Dedifferentiated amniotic fluid mesenchymal stem cell (primary cell): ENCODE measurements at regions not wholly inside any gene's neighbourhood (a gene's known extent, or its start where the extent isn't known, plus 50 kb on each side); places are given as distances from the start of the nearest gene placed in this dataset.

ENCODE experiments used
- DNase-seq: peaks from one replicate; pipeline ENCODE4 v3.0.0-alpha.2; 2016; ENCODE audit errors: extremely low spot score

DNA sequence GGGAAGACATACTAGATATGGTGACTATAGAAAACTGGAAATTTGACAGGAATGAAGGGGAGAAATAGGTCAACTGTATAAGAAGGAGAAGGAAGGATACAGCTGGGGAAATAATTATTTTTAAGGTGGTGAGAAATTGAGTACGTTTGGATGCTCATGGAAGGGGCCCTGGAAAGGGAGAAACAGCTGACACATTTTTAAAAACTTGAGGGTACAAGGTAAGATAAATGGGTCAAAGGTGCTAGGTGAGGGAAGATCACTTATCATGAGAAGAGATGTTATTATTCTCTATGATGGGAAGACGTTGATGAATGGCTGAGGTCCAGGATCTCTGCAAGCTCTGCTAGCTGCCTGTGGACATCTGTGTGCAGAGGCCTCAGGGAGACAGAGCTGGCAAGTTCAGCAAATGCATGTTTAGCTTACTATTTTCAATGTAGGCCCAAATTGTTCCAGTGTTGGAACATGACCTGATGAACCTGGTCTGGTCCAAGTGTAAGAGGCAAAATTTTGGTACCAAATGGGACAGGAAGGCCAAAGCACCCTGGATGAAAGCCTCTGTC lies 181.7 kb downstream of the MTRR start:
- no peak for DNase-seq

- no peak for DNase-seq
Observed at GRCh38 chr5:8053270-8053669, 184.3 kb downstream of the MTRR start.

- no peak for DNase-seq
Observed at GRCh38 chr5:8057769-8058168, 188.8 kb downstream of the MTRR start.

DNA sequence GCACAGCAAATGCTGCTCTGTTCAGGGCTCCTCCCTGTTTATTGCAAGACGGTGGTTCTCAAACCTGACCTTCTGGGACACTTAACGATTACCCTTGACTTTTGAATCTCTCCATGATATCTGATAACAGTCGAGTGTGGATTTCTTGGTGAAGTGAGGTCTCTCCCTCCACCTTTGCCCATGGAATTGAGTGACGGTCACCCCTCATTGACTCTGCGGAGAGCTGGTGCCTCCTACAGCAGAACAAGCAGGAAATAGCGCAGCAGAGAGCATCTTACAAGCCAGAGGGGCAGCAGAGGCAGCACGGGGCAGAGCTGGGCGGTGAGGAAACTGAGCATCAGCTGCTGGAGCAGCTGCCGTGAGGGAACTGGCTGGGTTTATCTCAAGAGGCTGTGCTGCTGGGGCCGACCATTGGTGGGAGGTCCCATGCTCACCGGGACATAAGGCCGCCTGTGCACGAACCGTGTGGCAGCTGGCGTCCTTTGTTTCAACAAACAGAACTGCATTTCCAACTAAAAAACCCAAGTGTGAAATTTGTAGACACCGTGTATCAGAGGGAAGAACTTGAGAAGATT lies 189.8 kb downstream of the MTRR start:
- DNase-seq = no peak

- DNase-seq = no peak
Observed at GRCh38 chr5:8059337-8059736, 190.4 kb downstream of the MTRR start.

DNA sequence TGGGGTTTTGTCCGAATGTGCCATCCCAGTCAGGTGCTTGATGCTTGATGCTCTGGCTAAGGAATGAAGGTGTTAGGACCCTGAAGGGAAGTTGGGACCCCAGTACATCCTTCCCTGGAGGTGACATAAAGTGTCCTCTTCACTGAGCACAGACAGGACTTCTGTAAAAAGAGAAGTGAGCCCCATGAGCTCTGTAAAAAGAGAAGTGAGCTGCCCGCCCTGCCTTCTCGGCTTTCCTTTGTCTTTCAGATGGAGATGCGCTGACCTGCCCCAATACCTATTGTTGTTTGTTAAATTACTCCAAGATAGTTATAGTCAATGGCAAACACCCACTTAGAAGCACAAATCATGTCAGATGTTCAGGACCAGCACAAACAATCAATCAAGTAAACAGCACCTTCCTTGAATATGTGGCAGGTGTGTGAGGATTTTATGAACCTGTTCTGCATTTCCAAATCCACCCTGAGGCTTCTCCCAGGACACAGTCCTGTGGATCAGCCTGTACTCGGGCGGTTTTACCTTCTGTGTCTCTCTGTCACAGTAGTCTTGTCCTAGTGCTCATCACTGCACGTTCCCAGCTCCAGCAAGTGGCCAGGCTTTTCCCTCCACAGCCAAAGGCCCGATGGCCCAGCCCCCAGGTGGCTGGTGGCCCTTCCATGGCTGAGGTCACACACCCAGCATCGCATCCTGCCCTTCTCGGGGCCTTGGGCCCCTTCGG lies 191.4 kb downstream of the MTRR start:
- DNase-seq = no peak

- no peak for DNase-seq
Observed at GRCh38 chr5:8060953-8061429, 192.0 kb downstream of the MTRR start.

DNA sequence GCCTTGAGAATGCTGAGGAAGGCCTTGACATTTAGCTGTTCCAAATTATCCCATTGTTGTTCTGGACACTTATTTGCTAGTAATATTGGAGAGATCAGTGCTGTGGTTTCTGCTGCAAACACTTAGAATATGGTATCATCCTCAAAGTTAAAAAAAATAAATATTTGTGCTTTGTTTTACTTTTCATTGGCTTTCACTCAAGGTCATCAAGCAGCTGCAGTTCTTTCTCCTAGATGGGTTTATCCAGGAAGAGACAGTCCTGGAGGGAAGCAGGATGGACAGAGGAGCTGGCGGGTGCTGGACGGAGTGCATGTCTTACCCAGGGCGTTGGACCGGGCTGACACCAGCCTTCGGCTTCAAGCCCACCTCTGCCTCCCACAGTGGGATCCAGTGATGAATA lies 193.6 kb downstream of the MTRR start:
- DNase-seq = no peak

DNA sequence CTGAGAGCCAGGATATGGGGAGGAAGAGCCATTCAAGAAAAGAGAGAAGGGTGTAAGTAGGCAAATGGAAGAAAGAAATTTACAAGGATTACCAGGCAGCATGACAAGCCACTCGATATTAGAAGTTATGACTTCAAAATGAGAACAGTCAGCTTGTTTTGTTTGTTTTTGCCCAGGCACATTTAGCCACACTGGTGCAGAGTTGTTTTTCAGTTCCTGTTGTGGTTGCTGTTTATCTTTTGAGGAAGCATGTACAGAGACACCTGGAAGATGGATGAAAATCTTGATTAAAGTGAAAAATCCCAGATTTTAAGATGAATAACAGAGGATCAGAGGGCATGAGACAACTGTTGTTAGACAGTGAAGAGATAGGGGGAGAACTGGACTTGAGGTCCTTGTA lies 199.1 kb downstream of the MTRR start:
- DNase-seq = no peak

DNA sequence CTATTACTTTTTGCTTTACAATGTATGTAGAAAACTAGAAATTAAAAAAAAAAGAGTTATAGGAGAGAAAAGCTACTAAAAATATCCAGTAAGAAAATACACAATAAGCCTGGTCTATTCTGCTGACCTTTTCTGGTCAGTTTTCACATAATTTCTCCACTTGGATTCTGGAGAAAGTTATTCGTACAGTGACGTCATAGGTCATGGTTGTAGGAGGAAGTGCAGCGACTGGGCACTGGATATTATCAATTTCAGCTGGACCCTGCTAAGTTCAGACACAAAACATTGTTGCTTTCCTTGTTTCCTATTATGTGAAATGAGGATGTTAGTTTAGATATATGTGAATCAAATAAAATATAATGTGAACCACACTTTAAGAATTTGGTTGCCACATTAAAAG lies 201.2 kb downstream of the MTRR start:
- no peak for DNase-seq

DNA sequence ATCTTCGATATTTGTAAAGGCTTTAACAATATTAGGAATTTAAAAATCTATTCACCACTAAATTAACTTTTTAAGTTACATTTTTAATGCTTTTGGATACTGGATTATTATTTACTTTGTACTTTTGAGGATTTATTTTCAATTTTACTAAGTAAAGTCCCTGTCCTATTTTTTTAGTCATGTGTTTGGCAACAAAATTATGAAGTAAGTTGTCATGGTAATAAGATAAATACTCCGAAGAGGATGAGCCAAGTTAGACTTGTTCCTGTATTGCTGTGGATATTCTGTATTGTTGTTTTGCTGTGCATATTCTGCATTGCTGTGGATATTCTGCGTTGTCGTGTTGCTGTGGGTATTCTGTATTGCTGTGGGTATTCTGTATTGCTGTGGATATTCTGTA lies 210.1 kb downstream of the MTRR start:
- DNase-seq = no peak

- DNase-seq = no peak
Observed at GRCh38 chr5:8081179-8081578, 212.2 kb downstream of the MTRR start.

GRCh38 chr5:8093669-8094068 lies 224.7 kb downstream of the MTRR start:
- no peak for DNase-seq

DNA sequence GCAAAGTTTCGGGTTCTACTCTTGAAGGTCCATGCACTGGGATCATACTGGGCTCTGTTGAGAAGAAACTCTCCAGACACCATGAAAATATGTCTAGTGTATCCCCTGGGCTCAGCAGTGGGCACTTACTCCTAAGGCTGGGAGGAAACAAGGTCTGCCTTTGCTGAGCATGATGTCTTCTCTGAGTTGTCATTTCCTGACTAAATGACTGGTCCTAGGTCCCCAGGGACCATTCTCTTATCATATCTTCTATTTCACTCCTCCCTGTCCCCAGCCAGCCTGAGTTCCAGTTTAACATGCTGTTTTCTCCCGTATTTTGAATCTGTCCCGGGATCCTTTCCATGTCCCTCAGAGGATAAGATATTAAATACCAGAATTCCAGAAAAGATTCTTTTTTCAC lies 225.4 kb downstream of the MTRR start:
- DNase-seq = no peak

- DNase-seq = no peak
Observed at GRCh38 chr5:8097146-8097545, 228.2 kb downstream of the MTRR start.

GRCh38 chr5:8098081-8098480 lies 229.1 kb downstream of the MTRR start:
- no peak for DNase-seq

GRCh38 chr5:8102714-8103113 lies 233.8 kb downstream of the MTRR start:
- no peak for DNase-seq

DNA sequence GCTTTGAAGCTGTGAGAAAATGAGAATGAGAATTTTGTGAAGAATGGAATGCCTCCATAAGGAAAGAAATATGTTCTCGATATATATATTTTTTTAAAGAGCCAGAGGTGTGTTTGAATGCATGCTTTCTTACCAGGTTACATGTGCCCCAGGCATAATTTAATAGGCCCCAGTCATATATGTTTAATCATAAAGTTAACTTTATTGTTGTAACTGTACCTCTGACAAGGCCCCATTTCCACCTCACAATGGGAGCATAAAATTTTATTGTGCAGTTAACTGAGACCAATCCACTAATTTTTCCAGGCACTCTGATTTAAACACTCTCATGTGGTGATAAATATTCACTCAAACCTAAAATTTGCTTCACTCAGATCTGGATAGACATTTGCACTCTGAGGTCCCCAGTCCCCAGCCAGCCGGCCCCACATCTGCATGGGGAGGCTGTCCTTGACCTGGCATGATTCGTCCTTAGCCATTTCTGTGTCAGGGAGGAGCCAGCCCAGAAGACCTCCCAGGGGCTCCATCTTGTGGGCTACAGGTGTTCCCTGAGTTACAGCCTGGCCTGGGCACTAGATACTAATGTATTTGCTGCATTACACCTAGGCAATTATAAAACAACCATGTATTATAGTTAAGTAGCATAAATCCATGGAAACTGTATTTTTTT lies 245.8 kb downstream of the MTRR start:
- DNase-seq = no peak

- DNase-seq = no peak
Observed at GRCh38 chr5:8123559-8123958, 254.6 kb downstream of the MTRR start.

GRCh38 chr5:8134609-8135008 lies 265.7 kb downstream of the MTRR start:
- no peak for DNase-seq

DNA sequence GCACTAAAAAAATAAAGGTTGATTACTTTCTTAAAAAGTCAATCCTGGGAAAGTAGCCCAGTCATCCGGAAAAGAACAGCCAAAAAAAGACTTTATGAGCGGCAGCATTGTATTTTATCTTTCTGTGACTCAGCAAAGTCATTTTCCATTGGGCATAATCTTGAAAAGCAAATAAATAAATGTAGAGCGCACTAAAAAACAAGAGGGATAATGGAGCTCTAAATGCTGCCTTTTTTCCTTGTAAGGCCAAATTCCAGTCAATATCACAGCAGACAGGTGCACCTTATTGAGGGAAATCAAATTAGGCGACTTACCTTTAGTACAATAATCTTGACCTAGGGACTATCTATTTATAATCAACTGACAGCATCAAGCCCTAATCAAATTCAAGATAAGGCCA lies 266.8 kb downstream of the MTRR start:
- no peak for DNase-seq

DNA sequence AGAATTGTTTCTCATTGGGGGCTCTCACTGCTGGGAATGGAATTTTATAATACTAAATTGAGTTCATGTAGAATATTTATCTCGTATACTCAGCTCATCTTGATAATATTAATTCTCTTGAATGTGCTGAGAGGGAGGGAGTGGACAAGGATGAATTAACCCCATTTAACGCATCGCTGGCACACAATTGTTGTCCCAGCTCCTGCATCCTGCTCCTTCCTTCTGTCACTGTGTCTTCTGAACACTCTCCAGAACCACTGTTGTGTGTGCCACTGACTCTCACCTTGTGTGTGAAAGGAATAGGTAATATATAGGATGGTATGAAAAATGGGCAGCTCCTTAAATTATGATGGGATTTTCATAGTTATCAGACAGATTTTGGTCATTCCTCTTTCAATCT lies 267.3 kb downstream of the MTRR start:
- DNase-seq = no peak
